Glutamatergic neuron (in vitro differentiated cells): ENCODE measurements at regions not wholly inside any gene's neighbourhood (a gene's known extent, or its start where the extent isn't known, plus 50 kb on each side); places are given as distances from the start of the nearest gene placed in this dataset.
"Not testable (repeated sequence)": the region's sequence is repeated elsewhere in the genome, so short reads cannot be mapped to it uniquely, and the experiment has no call there.

Experiments
- DNase-seq: peaks from one replicate; pipeline ENCODE4 v3.0.0; 2022
- H3K27ac Mint-ChIP-seq: one replicate; pipeline ENCODE4 v1.8.0; 2020; ENCODE audit warnings: mild to moderate bottlenecking, mixed read lengths, inconsistent platforms; ENCODE audit not compliant: unreplicated experiment
- H3K27me3 Mint-ChIP-seq: one replicate; pipeline ENCODE4 v1.8.0; 2020; ENCODE audit warnings: mild to moderate bottlenecking, moderate library complexity, mixed read lengths, inconsistent platforms; ENCODE audit not compliant: unreplicated experiment
- H3K36me3 Mint-ChIP-seq: one replicate; pipeline ENCODE4 v1.8.0; 2020; ENCODE audit warnings: mild to moderate bottlenecking, mixed read lengths, inconsistent platforms; ENCODE audit not compliant: unreplicated experiment
- H3K4me1 Mint-ChIP-seq: one replicate; pipeline ENCODE4 v1.8.0; 2020; ENCODE audit warnings: mild to moderate bottlenecking, low read depth, mixed read lengths, inconsistent platforms; ENCODE audit not compliant: unreplicated experiment
- H3K4me3 Mint-ChIP-seq: one replicate; pipeline ENCODE4 v1.8.0; 2020; ENCODE audit warnings: mild to moderate bottlenecking, mixed read lengths, inconsistent platforms; ENCODE audit not compliant: unreplicated experiment
- H3K9me3 Mint-ChIP-seq: one replicate; pipeline ENCODE4 v1.8.0; 2020; ENCODE audit warnings: mild to moderate bottlenecking, moderate library complexity, mixed read lengths, inconsistent platforms; ENCODE audit not compliant: unreplicated experiment
- CTCF ChIP-seq: fragments of 200-600 bp; sonication (generic); IDR thresholded peaks from one replicate; pipeline ENCODE4 v1.5.0; 2021; ENCODE audit not compliant: partially characterized antibody, unreplicated experiment

GRCh38 chr5:103860327-103860726, 297.7 kb upstream of the NUDT12 start:
- no peaks in the 10 kb centered on the region for H3K4me1 Mint-ChIP-seq

GRCh38 chr5:103858367-103858766, 295.8 kb upstream of the NUDT12 start:
- H3K36me3 Mint-ChIP-seq, H3K4me1 Mint-ChIP-seq, H3K9me3 Mint-ChIP-seq, DNase-seq, H3K4me3 Mint-ChIP-seq, H3K27ac Mint-ChIP-seq, H3K27me3 Mint-ChIP-seq: not testable (repeated sequence)

More at GRCh38 chr5:103860327-103860726, 297.7 kb upstream of the NUDT12 start:
- H3K27me3 Mint-ChIP-seq: peaks cover 1% of the 10 kb centered on the region
- no peak overlapping the region for H3K4me3 Mint-ChIP-seq
- peaks cover 3% of the 10 kb centered on the region for H3K9me3 Mint-ChIP-seq
- H3K36me3 Mint-ChIP-seq: no peaks in the 10 kb centered on the region
- H3K27ac Mint-ChIP-seq: no peak overlapping the region
- DNase-seq: no peak
- TF ChIP-seq CTCF: no peak

- DNase-seq: no peak
- TF ChIP-seq CTCF: no peak
- Mint-ChIP-seq H3K9me3 (no peaks in the 10 kb centered on the region), H3K4me1 (no peaks in the 10 kb centered on the region), H3K4me3 (no peak overlapping the region), H3K27me3 (no peaks in the 10 kb centered on the region), H3K27ac (no peak overlapping the region), H3K36me3 (no peaks in the 10 kb centered on the region)
Measured at GRCh38 chr5:103851091-103851490, 288.5 kb upstream of the NUDT12 start.

GRCh38 chr5:103849934-103850333, 287.3 kb upstream of the NUDT12 start:
- no peak overlapping the region for H3K27ac Mint-ChIP-seq

GRCh38 chr5:103847060-103847459, 284.5 kb upstream of the NUDT12 start:
- no peak for DNase-seq
- no peaks in the 10 kb centered on the region for H3K36me3 Mint-ChIP-seq
- no peaks in the 10 kb centered on the region for H3K27me3 Mint-ChIP-seq
- TF ChIP-seq CTCF: no peak
- no peaks in the 10 kb centered on the region for H3K4me1 Mint-ChIP-seq
- no peak overlapping the region for H3K4me3 Mint-ChIP-seq
- no peaks in the 10 kb centered on the region for H3K9me3 Mint-ChIP-seq
- H3K27ac Mint-ChIP-seq: no peak overlapping the region

More at GRCh38 chr5:103849934-103850333, 287.3 kb upstream of the NUDT12 start:
- Mint-ChIP-seq H3K9me3 (no peaks in the 10 kb centered on the region), H3K36me3 (no peaks in the 10 kb centered on the region), H3K4me3 (no peak overlapping the region), H3K4me1 (no peaks in the 10 kb centered on the region), H3K27me3 (no peaks in the 10 kb centered on the region)
- no peak for DNase-seq
- no peak for TF ChIP-seq CTCF

- H3K27ac Mint-ChIP-seq: no peak overlapping the region
- DNase-seq: no peak
- no peaks in the 10 kb centered on the region for H3K9me3 Mint-ChIP-seq
- no peak overlapping the region for H3K4me3 Mint-ChIP-seq
- H3K36me3 Mint-ChIP-seq: no peaks in the 10 kb centered on the region
- TF ChIP-seq CTCF: no peak
- H3K27me3 Mint-ChIP-seq: no peaks in the 10 kb centered on the region
- no peaks in the 10 kb centered on the region for H3K4me1 Mint-ChIP-seq
Measured at GRCh38 chr5:103842936-103843335, 280.3 kb upstream of the NUDT12 start.
